HCT116 (cell line): ENCODE measurements at regions not wholly inside any gene's neighbourhood (a gene's known extent, or its start where the extent isn't known, plus 50 kb on each side); places are given as distances from the start of the nearest gene placed in this dataset.

Source experiments
- ATAC-seq: fragments of 200-7000 bp; cut with Tn5 transposase; 2 replicates; pipeline ENCODE4 v1.9.1; 2020; ENCODE audit warnings: mild to moderate bottlenecking, moderate library complexity
- BruUV-seq: library from RNA; stranded (reverse); fragments of 400-500 nt; replicated peaks from 2 replicates; lab custom pipeline; 2021; lab: Mats Ljungman, UMichigan
- CTCF ChIA-PET: fragments of 300-600 bp; sonication (Branson Sonifier 250); formaldehyde crosslinking; loops from one replicate; lab custom pipeline; 2021; ENCODE audit warnings: antibody characterized with exemption; lab: Charles Lee
- POLR2A ChIA-PET: fragments of 300-600, 350-600 bp; sonication (Branson Sonifier 250); formaldehyde crosslinking; loops from one replicate; lab custom pipeline; 2021; ENCODE audit warnings: antibody characterized with exemption; lab: Charles Lee
- RAD21 ChIA-PET, 2 experiments: fragments of 300-600 bp; sonication (Branson Sonifier 250); formaldehyde crosslinking; loops; one replicate each; lab custom pipeline; 2023; ENCODE audit warnings: low total read pairs in 2 of 2; ENCODE audit not compliant: uncharacterized antibody in 2 of 2, unreplicated experiment in 2 of 2, low non-redundant PET in 1 of 2; lab: Charles Lee
- DNase-seq: peaks from one replicate; pipeline ENCODE4 v3.0.0-alpha.2; 2010; ENCODE audit warnings: low read depth, low spot score
- H2AFZ ChIP-seq: fragments of 200-600 bp; shearing (Covaris generic), sonication (generic); 2 replicates; pipeline ENCODE4 v1.6.1; 2017; ENCODE audit warnings: low read depth, mixed run types, mixed read lengths, antibody characterized with exemption, low read length; ENCODE audit not compliant: poor library complexity, severe bottlenecking
- H3K27ac ChIP-seq: 2 replicates; pipeline ENCODE4 v1.5.1; 2012; ENCODE audit warnings: low read depth, low read length
- H3K27me3 ChIP-seq: fragments of 200-600 bp; sonication (generic); 2 replicates; pipeline ENCODE4 v1.6.1; 2016; ENCODE audit warnings: mixed run types, low read length, mixed read lengths; ENCODE audit not compliant: insufficient read depth
- H3K36me3 ChIP-seq, 2 experiments: fragments of 200-500 bp in 1 of 2; fragments of 200-600 bp in 1 of 2; sonication (Bioruptor generic) in 1 of 2; sonication (generic) in 1 of 2; 2 replicates each; pipeline versions ENCODE4 v1.5.1 to v1.6.1; 2014 to 2016; ENCODE audit warnings: low read length in 2 of 2, inconsistent platforms in 1 of 2, mixed read lengths in 1 of 2, mixed run types in 1 of 2; ENCODE audit not compliant: insufficient read depth in 2 of 2, control insufficient read depth in 1 of 2
- H3K4me1 ChIP-seq, 2 experiments: fragments of 200-600 bp in 1 of 2; sonication (generic) in 1 of 2; 2 replicates each; pipeline versions ENCODE4 v1.5.1 to v1.6.1; 2012 to 2017; ENCODE audit warnings: low read length in 2 of 2, inconsistent platforms in 1 of 2, mild to moderate bottlenecking in 1 of 2, mixed read lengths in 1 of 2, mixed run types in 1 of 2, moderate library complexity in 1 of 2; ENCODE audit not compliant: insufficient read depth in 2 of 2, control insufficient read depth in 1 of 2
- H3K4me2 ChIP-seq: fragments of 200-600 bp; sonication (generic); 2 replicates; pipeline ENCODE4 v1.6.1; 2017; ENCODE audit warnings: mixed run types, low read length, mixed read lengths
- H3K4me3 ChIP-seq, 2 experiments: fragments of 200-600 bp in 1 of 2; sonication (generic) in 1 of 2; replicated peaks in 1 of 2; 2 replicates each; pipeline ENCODE4 v1.5.1; 2011 to 2016; ENCODE audit warnings: low read length in 2 of 2, control low read depth in 1 of 2, low read depth in 1 of 2, mild to moderate bottlenecking in 1 of 2, mixed read lengths in 1 of 2, mixed run types in 1 of 2
- H3K79me2 ChIP-seq: fragments of 200-600 bp; sonication (generic); 2 replicates; pipeline ENCODE4 v1.6.1; 2017; ENCODE audit warnings: mild to moderate bottlenecking, mixed run types, low read length, moderate library complexity, mixed read lengths; ENCODE audit not compliant: insufficient read depth
- H3K9ac ChIP-seq: fragments of 200-600 bp; sonication (generic); 2 replicates; pipeline ENCODE4 v1.6.1; 2016; ENCODE audit warnings: low read length, mixed read lengths
- H3K9me2 ChIP-seq: fragments of 200-600 bp; sonication (generic), shearing (Covaris generic); 2 replicates; pipeline ENCODE4 v1.6.1; 2017; ENCODE audit warnings: mixed run types, mild to moderate bottlenecking, moderate library complexity; ENCODE audit not compliant: insufficient read depth
- H3K9me3 ChIP-seq, 2 experiments: fragments of 200-500 bp in 1 of 2; fragments of 200-600 bp in 1 of 2; sonication (Bioruptor generic) in 1 of 2; sonication (generic) in 1 of 2; 2 replicates each; pipeline ENCODE4 v1.6.1; 2014 to 2017; ENCODE audit warnings: low read length in 2 of 2, mixed read lengths in 2 of 2, inconsistent platforms in 1 of 2, low read depth in 1 of 2, mild to moderate bottlenecking in 1 of 2, mixed run types in 1 of 2, moderate library complexity in 1 of 2; ENCODE audit not compliant: control insufficient read depth in 1 of 2, insufficient read depth in 1 of 2
- H4K20me1 ChIP-seq: fragments of 200-600 bp; sonication (generic), shearing (Covaris generic); 2 replicates; pipeline ENCODE4 v1.6.1; 2017; ENCODE audit warnings: mixed run types, mild to moderate bottlenecking, moderate library complexity; ENCODE audit not compliant: insufficient read depth
- CBX3 ChIP-seq: IDR thresholded peaks from 2 replicates; pipeline ENCODE4 v1.6.1; 2012; ENCODE audit warnings: low read depth
- CEBPB ChIP-seq: IDR thresholded peaks from 2 replicates; pipeline ENCODE4 v1.6.1; 2012; ENCODE audit warnings: low read depth
- EGR1 ChIP-seq: IDR thresholded peaks from 2 replicates; pipeline ENCODE4 v1.6.1; 2012; ENCODE audit warnings: low read depth
- ELF1 ChIP-seq: IDR thresholded peaks from 2 replicates; pipeline ENCODE4 v1.6.1; 2012; ENCODE audit warnings: low read depth, borderline replicate concordance
- EZH2phosphoT487 ChIP-seq: fragments of 200-600 bp; IDR thresholded peaks from 2 replicates; pipeline ENCODE4 v1.6.1; 2018; ENCODE audit warnings: antibody characterized with exemption, borderline replicate concordance
- JUND ChIP-seq: IDR thresholded peaks from 2 replicates; pipeline ENCODE4 v1.6.1; 2012
- POLR2A ChIP-seq: IDR thresholded peaks from 2 replicates; pipeline ENCODE4 v1.7.0; 2011; ENCODE audit warnings: borderline replicate concordance; ENCODE audit not compliant: insufficient read depth, insufficient read length; ENCODE audit errors: extremely low read depth
- RAD21 ChIP-seq: IDR thresholded peaks from 2 replicates; pipeline ENCODE4 v1.6.1; 2012; ENCODE audit warnings: low read depth, mild to moderate bottlenecking
- SP1 ChIP-seq: IDR thresholded peaks from 2 replicates; pipeline ENCODE4 v1.6.1; 2012; ENCODE audit warnings: low read depth
- SRF ChIP-seq: IDR thresholded peaks from 2 replicates; pipeline ENCODE4 v1.6.1; 2012; ENCODE audit warnings: low read depth
- TCF7L2 ChIP-seq: IDR thresholded peaks from 2 replicates; pipeline ENCODE4 v1.7.0; 2011; ENCODE audit warnings: borderline replicate concordance, inconsistent platforms; ENCODE audit not compliant: insufficient read depth, insufficient read length; ENCODE audit errors: extremely low read depth
- ZFX ChIP-seq: fragments of 450-650 bp; IDR thresholded peaks from 2 replicates; pipeline ENCODE4 v1.6.1; 2017
- ZNF274 ChIP-seq: fragments of 200-500 bp; sonication (Bioruptor generic); IDR thresholded peaks from 2 replicates; pipeline ENCODE4 v1.6.1; 2014; ENCODE audit warnings: mild to moderate bottlenecking, low read depth, low read length, inconsistent platforms
- intact Hi-C: fragments of 100-400 bp; cut with micrococcal nuclease; formaldehyde crosslinking; loops from 2 replicates; pipeline ENCODE4 v1.10.0; 2022
- TF ChIP-seq, protein P1 (sequence below): IDR thresholded peaks from 2 replicates; pipeline ENCODE4 v1.6.1; 2011; ENCODE audit warnings: mild to moderate bottlenecking, low read length, moderate library complexity; ENCODE audit not compliant: insufficient replicate concordance; ENCODE audit errors: extremely low read depth
- TF ChIP-seq, protein P2 (sequence below), 3 experiments: fragments of 200-600 bp in 1 of 3; sonication (generic) in 1 of 3; IDR thresholded peaks in 2 of 3; conservative IDR thresholded peaks in 1 of 3; 2 replicates each; pipeline ENCODE4 v1.5.1; 2012 to 2017; ENCODE audit warnings: low read depth in 2 of 3, low read length in 2 of 3, antibody characterized with exemption in 1 of 3, borderline replicate concordance in 1 of 3, control low read depth in 1 of 3, mild to moderate bottlenecking in 1 of 3, mixed read lengths in 1 of 3, mixed run types in 1 of 3, moderate library complexity in 1 of 3; ENCODE audit not compliant: insufficient read depth in 1 of 3
- TF ChIP-seq, protein P3 (sequence below): IDR thresholded peaks from 2 replicates; pipeline ENCODE4 v1.6.1; 2012

DNA sequence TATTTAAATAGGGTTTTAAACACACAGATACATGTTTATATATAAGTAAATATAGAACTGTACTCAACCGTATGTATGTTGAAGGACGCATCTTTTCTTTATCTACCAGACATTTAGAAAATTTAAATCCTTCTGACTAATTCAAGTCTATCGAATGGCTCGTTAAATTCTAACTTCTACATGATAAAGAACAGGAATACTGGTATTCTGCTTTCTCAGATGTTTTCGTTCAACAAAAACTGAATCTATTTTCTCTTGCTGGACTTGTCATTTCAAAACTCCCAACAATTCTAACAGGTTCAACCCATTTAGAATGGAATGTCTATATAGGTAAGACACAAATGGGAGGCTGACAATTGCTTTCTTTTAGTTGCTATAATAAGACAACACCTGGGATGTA lies 978.3 kb upstream of the ADGRL3 start (continued):
- TF ChIP-seq, protein P1, sequence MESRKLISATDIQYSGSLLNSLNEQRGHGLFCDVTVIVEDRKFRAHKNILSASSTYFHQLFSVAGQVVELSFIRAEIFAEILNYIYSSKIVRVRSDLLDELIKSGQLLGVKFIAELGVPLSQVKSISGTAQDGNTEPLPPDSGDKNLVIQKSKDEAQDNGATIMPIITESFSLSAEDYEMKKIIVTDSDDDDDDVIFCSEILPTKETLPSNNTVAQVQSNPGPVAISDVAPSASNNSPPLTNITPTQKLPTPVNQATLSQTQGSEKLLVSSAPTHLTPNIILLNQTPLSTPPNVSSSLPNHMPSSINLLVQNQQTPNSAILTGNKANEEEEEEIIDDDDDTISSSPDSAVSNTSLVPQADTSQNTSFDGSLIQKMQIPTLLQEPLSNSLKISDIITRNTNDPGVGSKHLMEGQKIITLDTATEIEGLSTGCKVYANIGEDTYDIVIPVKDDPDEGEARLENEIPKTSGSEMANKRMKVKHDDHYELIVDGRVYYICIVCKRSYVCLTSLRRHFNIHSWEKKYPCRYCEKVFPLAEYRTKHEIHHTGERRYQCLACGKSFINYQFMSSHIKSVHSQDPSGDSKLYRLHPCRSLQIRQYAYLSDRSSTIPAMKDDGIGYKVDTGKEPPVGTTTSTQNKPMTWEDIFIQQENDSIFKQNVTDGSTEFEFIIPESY, result no peak
- TF ChIP-seq EGR1 (no peak), ELF1 (no peak), POLR2A (no peak)

DNA sequence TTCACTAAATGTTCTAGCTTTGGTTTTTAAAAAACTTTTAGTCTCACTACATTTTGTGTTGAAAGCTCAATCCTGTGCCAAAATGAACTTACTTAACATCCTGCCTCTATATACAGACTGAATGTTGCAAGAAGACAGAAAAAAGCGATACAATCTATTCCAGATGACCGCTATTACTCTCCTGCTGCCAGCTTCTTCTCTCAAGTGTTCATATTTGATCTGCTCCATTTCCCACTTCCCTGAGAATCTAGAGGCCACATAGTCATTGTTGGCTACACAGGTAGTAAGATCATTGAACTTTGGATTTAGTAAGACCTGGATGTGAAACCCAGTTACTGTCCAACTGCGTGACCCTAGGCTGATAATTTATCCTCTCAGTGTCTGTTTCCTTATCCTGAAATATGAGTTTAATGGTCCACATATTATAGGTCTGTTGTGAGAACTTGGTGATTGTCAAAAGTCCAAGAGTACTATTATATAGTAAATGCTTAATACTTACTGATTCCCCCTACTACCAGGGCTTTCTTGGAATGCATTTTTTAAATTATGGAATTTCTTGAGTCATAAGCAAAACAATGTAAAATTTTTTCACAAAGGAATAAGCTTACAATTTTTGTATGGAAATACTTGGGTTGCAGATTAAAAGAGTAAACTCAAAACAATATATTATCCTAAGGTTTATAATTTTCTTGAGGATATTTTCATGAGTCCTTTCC lies 976.8 kb upstream of the ADGRL3 start:
- no peak overlapping the region for H3K4me3 ChIP-seq
- DNase-seq (no peak), ATAC-seq (no peak)
- H3K4me1 ChIP-seq, result no peaks in the 10 kb centered on the region
- no peak overlapping the region for H3K9ac ChIP-seq
- CTCF ChIA-PET, result no interaction called here
- H3K27ac ChIP-seq, result no peak overlapping the region
- BruUV-seq, result no TSS peak
- H3K4me2 ChIP-seq, result no peak overlapping the region
- RAD21 ChIA-PET, result no interaction called here
- H3K9me3 ChIP-seq, result peaks cover 1 to 23% of the 10 kb centered on the region in 2 experiments; a peak in 3 of 4 replicates
- no peaks in the 10 kb centered on the region for H3K27me3 ChIP-seq
- H2AFZ ChIP-seq, result no peak overlapping the region
- H3K36me3 ChIP-seq, result no peaks in the 10 kb centered on the region
- no peaks in the 10 kb centered on the region for H3K9me2 ChIP-seq
- no peaks in the 10 kb centered on the region for H4K20me1 ChIP-seq
- intact Hi-C loops, result no loop called here
- no peaks in the 10 kb centered on the region for H3K79me2 ChIP-seq
- POLR2A ChIA-PET, result no interaction called here
- TF ChIP-seq EGR1 (no peak), ZNF274 (no peak), SRF (no peak), ZFX (no peak), POLR2A (no peak), RAD21 (no peak), SP1 (no peak), CBX3 (no peak), JUND (no peak), TCF7L2 (no peak), EZH2phosphoT487 (no peak), CEBPB (no peak)
- TF ChIP-seq, protein P2, sequence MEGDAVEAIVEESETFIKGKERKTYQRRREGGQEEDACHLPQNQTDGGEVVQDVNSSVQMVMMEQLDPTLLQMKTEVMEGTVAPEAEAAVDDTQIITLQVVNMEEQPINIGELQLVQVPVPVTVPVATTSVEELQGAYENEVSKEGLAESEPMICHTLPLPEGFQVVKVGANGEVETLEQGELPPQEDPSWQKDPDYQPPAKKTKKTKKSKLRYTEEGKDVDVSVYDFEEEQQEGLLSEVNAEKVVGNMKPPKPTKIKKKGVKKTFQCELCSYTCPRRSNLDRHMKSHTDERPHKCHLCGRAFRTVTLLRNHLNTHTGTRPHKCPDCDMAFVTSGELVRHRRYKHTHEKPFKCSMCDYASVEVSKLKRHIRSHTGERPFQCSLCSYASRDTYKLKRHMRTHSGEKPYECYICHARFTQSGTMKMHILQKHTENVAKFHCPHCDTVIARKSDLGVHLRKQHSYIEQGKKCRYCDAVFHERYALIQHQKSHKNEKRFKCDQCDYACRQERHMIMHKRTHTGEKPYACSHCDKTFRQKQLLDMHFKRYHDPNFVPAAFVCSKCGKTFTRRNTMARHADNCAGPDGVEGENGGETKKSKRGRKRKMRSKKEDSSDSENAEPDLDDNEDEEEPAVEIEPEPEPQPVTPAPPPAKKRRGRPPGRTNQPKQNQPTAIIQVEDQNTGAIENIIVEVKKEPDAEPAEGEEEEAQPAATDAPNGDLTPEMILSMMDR (IDR thresholded peaks at IDR 0.05 in 2 of 3, conservative IDR thresholded peaks at IDR 0.05 in 1 of 3; ENCODE audit: borderline replicate concordance in 1 of 3, insufficient read depth in 1 of 3, low read depth in 2 of 3, low read length in 2 of 3), result no peak
- TF ChIP-seq, protein P3, sequence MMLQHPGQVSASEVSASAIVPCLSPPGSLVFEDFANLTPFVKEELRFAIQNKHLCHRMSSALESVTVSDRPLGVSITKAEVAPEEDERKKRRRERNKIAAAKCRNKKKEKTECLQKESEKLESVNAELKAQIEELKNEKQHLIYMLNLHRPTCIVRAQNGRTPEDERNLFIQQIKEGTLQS, result no peak
- TF ChIP-seq, protein P1, result no peak
